ENCODE measurements at regions not wholly inside any gene's neighbourhood (a gene's known extent, or its start where the extent isn't known, plus 50 kb on each side); places are given as distances from the start of the nearest gene placed in this dataset.

DNA sequence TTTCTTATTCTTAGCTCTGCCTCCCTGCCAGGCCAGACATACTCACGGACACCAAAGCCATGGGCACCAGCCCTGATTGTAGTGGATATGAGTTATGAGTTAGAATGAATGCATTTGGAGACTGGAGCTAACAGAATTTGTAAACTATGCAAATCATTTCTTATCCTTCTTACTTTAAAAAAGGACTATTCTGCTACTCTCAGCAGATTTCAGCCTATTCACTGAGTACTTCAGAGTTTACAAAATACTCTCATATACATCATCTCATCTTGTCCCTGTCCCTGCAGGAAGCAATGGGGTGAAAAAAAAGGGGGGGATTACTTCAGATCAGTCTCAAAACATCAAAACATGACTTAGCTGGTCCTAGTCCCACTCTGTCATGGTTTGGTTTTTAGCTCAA is 541.4 kb upstream of the PLXNA2 start:
- TF ChIP-seq TARDBP (IDR thresholded peaks at IDR 0.05) (no peak), FOXM1 (IDR thresholded peaks at IDR 0.05; ENCODE audit: borderline replicate concordance) (no peak), SP1 (IDR thresholded peaks at IDR 0.05) (no peak), ELF4 (IDR thresholded peaks at IDR 0.05) (no peak), CTBP1 (IDR thresholded peaks at IDR 0.05; ENCODE audit: borderline replicate concordance) (no peak), FOXA1 (IDR thresholded peaks at IDR 0.05) (no peak), HDGF (IDR thresholded peaks at IDR 0.05; ENCODE audit: borderline replicate concordance) (no peak), SUZ12 (IDR thresholded peaks at IDR 0.05) (no peak), LEF1 (IDR thresholded peaks at IDR 0.05; ENCODE audit: borderline replicate concordance) (no peak), BHLHE40 (IDR thresholded peaks at IDR 0.05; ENCODE audit: borderline replicate concordance) (no peak), ARNT (IDR thresholded peaks at IDR 0.05) (no peak)
